ENCODE measurements at regions not wholly inside any gene's neighbourhood (a gene's known extent, or its start where the extent isn't known, plus 50 kb on each side); places are given as distances from the start of the nearest gene placed in this dataset.

- ATAC-seq (no peak), DNase-seq (no peak)
- no peak for TF ChIP-seq CTCF (IDR thresholded peaks at IDR 0.05)
- Histone ChIP-seq H3K27me3 (ENCODE audit: insufficient read depth in 3 of 3, low read length in 2 of 3) (peaks cover 0 to 28% (median 0%) of the 10 kb centered on the region in 3 donors), H3K9me3 (no peaks in the 10 kb centered on the region), H3K27ac (no peak overlapping the region), H3K4me1 (no peaks in the 10 kb centered on the region), H3K36me3 (ENCODE audit: insufficient read depth in 1 of 2, low read depth in 1 of 2) (no peaks in the 10 kb centered on the region), H3K4me3 (no peak overlapping the region)
- 76 to 86% (median 86%) methylated on average over 4 of the region's 4 CpGs for WGBS, 3 donors
- intact Hi-C loops (cut with DNase I) = no loop called here
Observed at GRCh38 chr17:6248061-6248460, 177.9 kb downstream of the WSCD1 start.

- H3K27me3 ChIP-seq (ENCODE audit: insufficient read depth in 3 of 3, low read length in 2 of 3) = peaks cover 0 to 21% (median 2%) of the 10 kb centered on the region in 3 donors
- 71 to 76% (median 73%) methylated on average over 8 of the region's 8 CpGs for WGBS, 3 donors
- intact Hi-C loops (cut with DNase I) = no loop called here
- no peak for TF ChIP-seq CTCF (IDR thresholded peaks at IDR 0.05)
- no peak overlapping the region for H3K27ac ChIP-seq
- ATAC-seq (no peak), DNase-seq (no peak)
- no peaks in the 10 kb centered on the region for H3K9me3 ChIP-seq
- no peak overlapping the region for H3K4me3 ChIP-seq
- H3K4me1 ChIP-seq = no peaks in the 10 kb centered on the region
- no peaks in the 10 kb centered on the region for H3K36me3 ChIP-seq (ENCODE audit: insufficient read depth in 1 of 2, low read depth in 1 of 2)
Observed at GRCh38 chr17:6245301-6246177, 175.4 kb downstream of the WSCD1 start.

GRCh38 chr17:6244796-6245195, 174.6 kb downstream of the WSCD1 start:
- Histone ChIP-seq H3K36me3 (ENCODE audit: insufficient read depth in 1 of 2, low read depth in 1 of 2) (no peaks in the 10 kb centered on the region), H3K4me3 (no peak overlapping the region), H3K4me1 (no peaks in the 10 kb centered on the region), H3K27me3 (ENCODE audit: insufficient read depth in 3 of 3, low read length in 2 of 3) (peaks cover 0 to 26% (median 8%) of the 10 kb centered on the region in 3 donors), H3K9me3 (no peaks in the 10 kb centered on the region), H3K27ac (no peak overlapping the region)
- intact Hi-C loops (cut with DNase I) = loop anchor here in 1 of 2 donors (5.0 kb wide), 1 partner anchor 212 kb away; no protein-coding TSS in a partner anchor
- WGBS, 3 donors = 50 to 53% (median 51%) methylated on average over 4 of the region's 4 CpGs
- ATAC-seq = no peak
- DNase-seq = no peak
- TF ChIP-seq CTCF (IDR thresholded peaks at IDR 0.05) = no peak

- DNase-seq = no peak
- H3K27me3 ChIP-seq (ENCODE audit: insufficient read depth in 3 of 3, low read length in 2 of 3) = peaks cover 0 to 28% (median 8%) of the 10 kb centered on the region in 3 donors
- no peak overlapping the region for H3K4me3 ChIP-seq
- WGBS, 3 donors = 65 to 71% (median 66%) methylated on average over 5 of the region's 5 CpGs
- H3K9me3 ChIP-seq = no peaks in the 10 kb centered on the region
- no peak for ATAC-seq
- no peak overlapping the region for H3K27ac ChIP-seq
- H3K36me3 ChIP-seq (ENCODE audit: insufficient read depth in 1 of 2, low read depth in 1 of 2) = no peaks in the 10 kb centered on the region
- TF ChIP-seq CTCF (IDR thresholded peaks at IDR 0.05) = no peak
- no peaks in the 10 kb centered on the region for H3K4me1 ChIP-seq
- intact Hi-C loops (cut with DNase I) = loop anchor here in 1 of 2 donors (5.0 kb wide), 1 partner anchor 212 kb away; no protein-coding TSS in a partner anchor
Observed at GRCh38 chr17:6244253-6244652, 174.1 kb downstream of the WSCD1 start.

Data from psoas muscle (tissue), 7 donors.